ENCODE measurements at regions not wholly inside any gene's neighbourhood (a gene's known extent, or its start where the extent isn't known, plus 50 kb on each side); places are given as distances from the start of the nearest gene placed in this dataset.

- no peak overlapping the region for H4K8ac ChIP-seq (ENCODE audit: low read depth, low read length)
- H3K4me2 ChIP-seq (ENCODE audit: insufficient read depth, low read length, poor library complexity, severe bottlenecking): no peak overlapping the region
- H3K36me3 ChIP-seq (replicated peaks in 1 of 2; ENCODE audit: control insufficient read depth in 2 of 2, insufficient read depth in 2 of 2, low read length in 2 of 2): no peaks in the 10 kb centered on the region
- no peak overlapping the region for H3K4ac ChIP-seq (ENCODE audit: low read length)
- H2BK120ac ChIP-seq (ENCODE audit: low read depth, low read length): no peak overlapping the region
- DNase-seq (ENCODE audit: low spot score): no peak
- H2BK12ac ChIP-seq (ENCODE audit: low read length): no peak overlapping the region
- H2AK5ac ChIP-seq (ENCODE audit: low read depth, low read length): no peak overlapping the region
- H4K91ac ChIP-seq (ENCODE audit: low read depth, low read length, poor library complexity): no peak overlapping the region
- no peak overlapping the region for H3K9ac ChIP-seq (ENCODE audit: low read depth, low read length, poor library complexity)
- no peak overlapping the region for H2BK5ac ChIP-seq (ENCODE audit: low read length)
- no peak overlapping the region for H3K4me3 ChIP-seq (ENCODE audit: low read length in 2 of 2)
- H3K23ac ChIP-seq (ENCODE audit: low read depth, low read length, poor library complexity): no peak overlapping the region
- no peaks in the 10 kb centered on the region for H3K4me1 ChIP-seq (ENCODE audit: control insufficient read depth in 2 of 2, insufficient read depth in 1 of 2, low read depth in 1 of 2, low read length in 2 of 2)
- no peaks in the 10 kb centered on the region for H3K79me1 ChIP-seq (ENCODE audit: low read depth, low read length)
- H3K14ac ChIP-seq (ENCODE audit: low read length): no peak overlapping the region
- H3K18ac ChIP-seq (ENCODE audit: low read length): no peak overlapping the region
- H2BK15ac ChIP-seq (ENCODE audit: low read length): no peak overlapping the region
- H3K9me3 ChIP-seq (replicated peaks in 1 of 2; ENCODE audit: control insufficient read depth in 2 of 2, insufficient read depth in 1 of 2, low read depth in 1 of 2, low read length in 2 of 2): no peaks in the 10 kb centered on the region
- H3K27me3 ChIP-seq (ENCODE audit: control insufficient read depth in 3 of 3, insufficient read depth in 3 of 3, low read depth in 1 of 3, low read length in 3 of 3): no peaks in the 10 kb centered on the region
- H2AFZ ChIP-seq (ENCODE audit: low read length): no peak overlapping the region
- no peak overlapping the region for H3K27ac ChIP-seq (replicated peaks; ENCODE audit: low read length)
- WGBS, 2 donors (ENCODE audit: extremely low coverage in 2 of 2, insufficient read length in 2 of 2, insufficient replicate concordance in 1 of 2): no CpG with 5 or more reads among the region's 2 CpGs
These were observed 128.0 kb downstream of the BARX2 start for GRCh38 chr11:129503646-129504045.

- no peak overlapping the region for H3K27ac ChIP-seq (replicated peaks; ENCODE audit: low read length)
- H3K14ac ChIP-seq (ENCODE audit: low read length): no peak overlapping the region
- no peak overlapping the region for H2BK5ac ChIP-seq (ENCODE audit: low read length)
- H3K18ac ChIP-seq (ENCODE audit: low read length): no peak overlapping the region
- H3K27me3 ChIP-seq (ENCODE audit: control insufficient read depth in 3 of 3, insufficient read depth in 3 of 3, low read depth in 1 of 3, low read length in 3 of 3): no peaks in the 10 kb centered on the region
- no peak overlapping the region for H3K4ac ChIP-seq (ENCODE audit: low read length)
- H4K91ac ChIP-seq (ENCODE audit: low read depth, low read length, poor library complexity): no peak overlapping the region
- H4K8ac ChIP-seq (ENCODE audit: low read depth, low read length): no peak overlapping the region
- no CpG with 5 or more reads among the region's 2 CpGs for WGBS, 2 donors (ENCODE audit: extremely low coverage in 2 of 2, insufficient read length in 2 of 2, insufficient replicate concordance in 1 of 2)
- no peak overlapping the region for H2BK15ac ChIP-seq (ENCODE audit: low read length)
- no peak overlapping the region for H3K23ac ChIP-seq (ENCODE audit: low read depth, low read length, poor library complexity)
- no peaks in the 10 kb centered on the region for H3K79me1 ChIP-seq (ENCODE audit: low read depth, low read length)
- no peak overlapping the region for H2AK5ac ChIP-seq (ENCODE audit: low read depth, low read length)
- no peaks in the 10 kb centered on the region for H3K9me3 ChIP-seq (replicated peaks in 1 of 2; ENCODE audit: control insufficient read depth in 2 of 2, insufficient read depth in 1 of 2, low read depth in 1 of 2, low read length in 2 of 2)
- H3K4me1 ChIP-seq (ENCODE audit: control insufficient read depth in 2 of 2, insufficient read depth in 1 of 2, low read depth in 1 of 2, low read length in 2 of 2): no peaks in the 10 kb centered on the region
- H3K4me3 ChIP-seq (ENCODE audit: low read length in 2 of 2): no peak overlapping the region
- H2BK12ac ChIP-seq (ENCODE audit: low read length): no peak overlapping the region
- H2BK120ac ChIP-seq (ENCODE audit: low read depth, low read length): no peak overlapping the region
- DNase-seq (ENCODE audit: low spot score): no peak
- H3K9ac ChIP-seq (ENCODE audit: low read depth, low read length, poor library complexity): no peak overlapping the region
- H2AFZ ChIP-seq (ENCODE audit: low read length): no peak overlapping the region
- no peaks in the 10 kb centered on the region for H3K36me3 ChIP-seq (replicated peaks in 1 of 2; ENCODE audit: control insufficient read depth in 2 of 2, insufficient read depth in 2 of 2, low read length in 2 of 2)
- no peak overlapping the region for H3K4me2 ChIP-seq (ENCODE audit: insufficient read depth, low read length, poor library complexity, severe bottlenecking)
These were observed 129.6 kb downstream of the BARX2 start for GRCh38 chr11:129505266-129505665.

- Histone ChIP-seq H3K18ac (ENCODE audit: low read length) (no peak overlapping the region), H3K27ac (replicated peaks; ENCODE audit: low read length) (no peak overlapping the region), H2BK120ac (ENCODE audit: low read depth, low read length) (no peak overlapping the region), H3K79me1 (ENCODE audit: low read depth, low read length) (no peaks in the 10 kb centered on the region), H2BK15ac (ENCODE audit: low read length) (no peak overlapping the region), H2BK12ac (ENCODE audit: low read length) (no peak overlapping the region), H3K4me3 (ENCODE audit: low read length in 2 of 2) (no peak overlapping the region), H3K9me3 (replicated peaks in 1 of 2; ENCODE audit: control insufficient read depth in 2 of 2, insufficient read depth in 1 of 2, low read depth in 1 of 2, low read length in 2 of 2) (no peaks in the 10 kb centered on the region), H3K36me3 (replicated peaks in 1 of 2; ENCODE audit: control insufficient read depth in 2 of 2, insufficient read depth in 2 of 2, low read length in 2 of 2) (no peaks in the 10 kb centered on the region), H2AFZ (ENCODE audit: low read length) (no peak overlapping the region), H2AK5ac (ENCODE audit: low read depth, low read length) (no peak overlapping the region), H4K91ac (ENCODE audit: low read depth, low read length, poor library complexity) (no peak overlapping the region), H3K4me1 (ENCODE audit: control insufficient read depth in 2 of 2, insufficient read depth in 1 of 2, low read depth in 1 of 2, low read length in 2 of 2) (no peaks in the 10 kb centered on the region), H3K14ac (ENCODE audit: low read length) (no peak overlapping the region), H3K23ac (ENCODE audit: low read depth, low read length, poor library complexity) (no peak overlapping the region), H3K9ac (ENCODE audit: low read depth, low read length, poor library complexity) (no peak overlapping the region), H3K4me2 (ENCODE audit: insufficient read depth, low read length, poor library complexity, severe bottlenecking) (no peak overlapping the region), H3K27me3 (ENCODE audit: control insufficient read depth in 3 of 3, insufficient read depth in 3 of 3, low read depth in 1 of 3, low read length in 3 of 3) (no peaks in the 10 kb centered on the region), H2BK5ac (ENCODE audit: low read length) (no peak overlapping the region), H3K4ac (ENCODE audit: low read length) (no peak overlapping the region), H4K8ac (ENCODE audit: low read depth, low read length) (no peak overlapping the region)
- no CpG with 5 or more reads among the region's 4 CpGs for WGBS, 2 donors (ENCODE audit: extremely low coverage in 2 of 2, insufficient read length in 2 of 2, insufficient replicate concordance in 1 of 2)
- DNase-seq (ENCODE audit: low spot score): no peak
These were observed 132.5 kb downstream of the BARX2 start for GRCh38 chr11:129508163-129508562.

GRCh38 chr11:129528296-129528695, 152.6 kb downstream of the BARX2 start:
- no peak overlapping the region for H2BK120ac ChIP-seq (ENCODE audit: low read depth, low read length)
- H3K4me3 ChIP-seq (ENCODE audit: low read length in 2 of 2): no peak overlapping the region
- no peak overlapping the region for H2BK5ac ChIP-seq (ENCODE audit: low read length)
- H3K4me2 ChIP-seq (ENCODE audit: insufficient read depth, low read length, poor library complexity, severe bottlenecking): no peak overlapping the region
- H3K9ac ChIP-seq (ENCODE audit: low read depth, low read length, poor library complexity): no peak overlapping the region
- H3K4ac ChIP-seq (ENCODE audit: low read length): no peak overlapping the region
- H3K27ac ChIP-seq (replicated peaks; ENCODE audit: low read length): no peak overlapping the region
- no peaks in the 10 kb centered on the region for H3K27me3 ChIP-seq (ENCODE audit: control insufficient read depth in 3 of 3, insufficient read depth in 3 of 3, low read depth in 1 of 3, low read length in 3 of 3)
- H3K14ac ChIP-seq (ENCODE audit: low read length): no peak overlapping the region
- H3K4me1 ChIP-seq (ENCODE audit: control insufficient read depth in 2 of 2, insufficient read depth in 1 of 2, low read depth in 1 of 2, low read length in 2 of 2): peaks cover 0 to 1% of the 10 kb centered on the region in 2 donors
- no peak for DNase-seq (ENCODE audit: low spot score)
- H3K18ac ChIP-seq (ENCODE audit: low read length): no peak overlapping the region
- no CpG with 5 or more reads among the region's 2 CpGs for WGBS, 2 donors (ENCODE audit: extremely low coverage in 2 of 2, insufficient read length in 2 of 2, insufficient replicate concordance in 1 of 2)
- H3K79me1 ChIP-seq (ENCODE audit: low read depth, low read length): no peaks in the 10 kb centered on the region
- no peak overlapping the region for H2AFZ ChIP-seq (ENCODE audit: low read length)
- no peak overlapping the region for H4K8ac ChIP-seq (ENCODE audit: low read depth, low read length)
- no peak overlapping the region for H2BK15ac ChIP-seq (ENCODE audit: low read length)
- H2AK5ac ChIP-seq (ENCODE audit: low read depth, low read length): no peak overlapping the region
- H3K9me3 ChIP-seq (replicated peaks in 1 of 2; ENCODE audit: control insufficient read depth in 2 of 2, insufficient read depth in 1 of 2, low read depth in 1 of 2, low read length in 2 of 2): no peaks in the 10 kb centered on the region
- H3K36me3 ChIP-seq (replicated peaks in 1 of 2; ENCODE audit: control insufficient read depth in 2 of 2, insufficient read depth in 2 of 2, low read length in 2 of 2): no peaks in the 10 kb centered on the region
- no peak overlapping the region for H4K91ac ChIP-seq (ENCODE audit: low read depth, low read length, poor library complexity)
- no peak overlapping the region for H2BK12ac ChIP-seq (ENCODE audit: low read length)
- H3K23ac ChIP-seq (ENCODE audit: low read depth, low read length, poor library complexity): no peak overlapping the region
